ENCODE measurements at regions not wholly inside any gene's neighbourhood (a gene's known extent, or its start where the extent isn't known, plus 50 kb on each side); places are given as distances from the start of the nearest gene placed in this dataset.

- H3K9me2 ChIP-seq (ENCODE audit: insufficient read depth), result no peaks in the 10 kb centered on the region
- peaks cover 22% of the 10 kb centered on the region for H3K4me1 ChIP-seq (ENCODE audit: insufficient read depth)
- TF ChIP-seq EZH2phosphoT487 (IDR thresholded peaks at IDR 0.05; ENCODE audit: insufficient read depth, low read depth), result no peak
- TF ChIP-seq EZH2 (IDR thresholded peaks at IDR 0.05; ENCODE audit: insufficient read depth, poor library complexity, severe bottlenecking), result no peak
- no peaks in the 10 kb centered on the region for H4K20me1 ChIP-seq (ENCODE audit: insufficient read depth)
- H3K4me3 ChIP-seq, result no peak overlapping the region
- H3K27me3 ChIP-seq (replicated peaks; ENCODE audit: insufficient read depth), result no peaks in the 10 kb centered on the region
- no peak overlapping the region for H2AFZ ChIP-seq
- H3K9ac ChIP-seq, result no peak overlapping the region
- no peaks in the 10 kb centered on the region for H3K9me3 ChIP-seq (ENCODE audit: low read depth)
- no peak overlapping the region for H3K27ac ChIP-seq
- in situ Hi-C loops (cut with MboI), result no loop called here
- H3K4me2 ChIP-seq (ENCODE audit: unreplicated experiment), result no peak overlapping the region
- DNase-seq, result no peak
- no peaks in the 10 kb centered on the region for H3K36me3 ChIP-seq (ENCODE audit: low read depth)
- H3K79me2 ChIP-seq (ENCODE audit: insufficient read depth), result no peaks in the 10 kb centered on the region
- H3F3A ChIP-seq (ENCODE audit: insufficient read depth), result peaks cover 30% of the 10 kb centered on the region
- 83 to 86% methylated on average over 9 of the region's 9 CpGs for WGBS, 2 experiments (ENCODE audit: low coverage in 1 of 2, low lambda C conversion rate in 2 of 2, missing lambda C conversion rate in 2 of 2)
Observed at GRCh38 chr12:115338566-115339294, 654.8 kb upstream of the TBX3 start.

GRCh38 chr12:115337693-115338543, 653.9 kb upstream of the TBX3 start:
- Histone ChIP-seq H3K4me1 (ENCODE audit: insufficient read depth) (peaks cover 22% of the 10 kb centered on the region), H2AFZ (peak overlapping the region; percentile 2; the same call in 1 of the 2 replicates), H3K27ac (no peak overlapping the region), H3K36me3 (ENCODE audit: low read depth) (no peaks in the 10 kb centered on the region), H3F3A (ENCODE audit: insufficient read depth) (peaks cover 30% of the 10 kb centered on the region), H3K9me3 (ENCODE audit: low read depth) (no peaks in the 10 kb centered on the region), H3K9ac (no peak overlapping the region), H3K27me3 (replicated peaks; ENCODE audit: insufficient read depth) (no peaks in the 10 kb centered on the region), H3K4me3 (no peak overlapping the region), H3K9me2 (ENCODE audit: insufficient read depth) (no peaks in the 10 kb centered on the region), H3K79me2 (ENCODE audit: insufficient read depth) (no peaks in the 10 kb centered on the region), H3K4me2 (ENCODE audit: unreplicated experiment) (no peak overlapping the region), H4K20me1 (ENCODE audit: insufficient read depth) (no peaks in the 10 kb centered on the region)
- peak; percentile 94 for DNase-seq
- in situ Hi-C loops (cut with MboI), result no loop called here
- WGBS, 2 experiments (ENCODE audit: low coverage in 1 of 2, low lambda C conversion rate in 2 of 2, missing lambda C conversion rate in 2 of 2), result 30% methylated on average over 12 of the region's 12 CpGs
- TF ChIP-seq EZH2phosphoT487 (IDR thresholded peaks at IDR 0.05; ENCODE audit: insufficient read depth, low read depth), result no peak
- no peak for TF ChIP-seq EZH2 (IDR thresholded peaks at IDR 0.05; ENCODE audit: insufficient read depth, poor library complexity, severe bottlenecking)

- no peak for DNase-seq
- Histone ChIP-seq H3F3A (ENCODE audit: insufficient read depth) (peaks cover 23% of the 10 kb centered on the region), H3K79me2 (ENCODE audit: insufficient read depth) (no peaks in the 10 kb centered on the region), H3K4me3 (no peak overlapping the region), H2AFZ (no peak overlapping the region), H3K4me1 (ENCODE audit: insufficient read depth) (peaks cover 15% of the 10 kb centered on the region), H3K36me3 (ENCODE audit: low read depth) (no peaks in the 10 kb centered on the region), H3K9ac (no peak overlapping the region), H3K4me2 (ENCODE audit: unreplicated experiment) (no peak overlapping the region), H3K27me3 (replicated peaks; ENCODE audit: insufficient read depth) (no peaks in the 10 kb centered on the region), H4K20me1 (ENCODE audit: insufficient read depth) (no peaks in the 10 kb centered on the region), H3K9me2 (ENCODE audit: insufficient read depth) (no peaks in the 10 kb centered on the region), H3K27ac (no peak overlapping the region), H3K9me3 (ENCODE audit: low read depth) (no peaks in the 10 kb centered on the region)
- no peak for TF ChIP-seq EZH2 (IDR thresholded peaks at IDR 0.05; ENCODE audit: insufficient read depth, poor library complexity, severe bottlenecking)
- no peak for TF ChIP-seq EZH2phosphoT487 (IDR thresholded peaks at IDR 0.05; ENCODE audit: insufficient read depth, low read depth)
- 95 to 100% methylated on average over 3 of the region's 3 CpGs for WGBS, 2 experiments (ENCODE audit: low coverage in 1 of 2, low lambda C conversion rate in 2 of 2, missing lambda C conversion rate in 2 of 2)
- in situ Hi-C loops (cut with MboI), result no loop called here
Observed at GRCh38 chr12:115336506-115336905, 652.5 kb upstream of the TBX3 start.

- no peaks in the 10 kb centered on the region for H3K79me2 ChIP-seq (ENCODE audit: insufficient read depth)
- H3F3A ChIP-seq (ENCODE audit: insufficient read depth), result peaks cover 17% of the 10 kb centered on the region
- no peaks in the 10 kb centered on the region for H3K27me3 ChIP-seq (replicated peaks; ENCODE audit: insufficient read depth)
- no peak overlapping the region for H3K4me3 ChIP-seq
- H2AFZ ChIP-seq, result no peak overlapping the region
- WGBS, 2 experiments (ENCODE audit: low coverage in 1 of 2, low lambda C conversion rate in 2 of 2, missing lambda C conversion rate in 2 of 2), result 94 to 97% methylated on average over 9 of the region's 9 CpGs
- H3K4me2 ChIP-seq (ENCODE audit: unreplicated experiment), result no peak overlapping the region
- H3K9me2 ChIP-seq (ENCODE audit: insufficient read depth), result no peaks in the 10 kb centered on the region
- no peaks in the 10 kb centered on the region for H4K20me1 ChIP-seq (ENCODE audit: insufficient read depth)
- H3K9me3 ChIP-seq (ENCODE audit: low read depth), result no peaks in the 10 kb centered on the region
- in situ Hi-C loops (cut with MboI), result no loop called here
- DNase-seq, result no peak
- H3K9ac ChIP-seq, result no peak overlapping the region
- H3K27ac ChIP-seq, result no peak overlapping the region
- H3K36me3 ChIP-seq (ENCODE audit: low read depth), result no peaks in the 10 kb centered on the region
- peaks cover 7% of the 10 kb centered on the region; the same call in 1 of the 2 replicates for H3K4me1 ChIP-seq (ENCODE audit: insufficient read depth)
- no peak for TF ChIP-seq EZH2phosphoT487 (IDR thresholded peaks at IDR 0.05; ENCODE audit: insufficient read depth, low read depth)
- TF ChIP-seq EZH2 (IDR thresholded peaks at IDR 0.05; ENCODE audit: insufficient read depth, poor library complexity, severe bottlenecking), result no peak
Observed at GRCh38 chr12:115335594-115335993, 651.6 kb upstream of the TBX3 start.

All from GM23248 (cell line).